ENCODE measurements at regions not wholly inside any gene's neighbourhood (a gene's known extent, or its start where the extent isn't known, plus 50 kb on each side); places are given as distances from the start of the nearest gene placed in this dataset.

DNA sequence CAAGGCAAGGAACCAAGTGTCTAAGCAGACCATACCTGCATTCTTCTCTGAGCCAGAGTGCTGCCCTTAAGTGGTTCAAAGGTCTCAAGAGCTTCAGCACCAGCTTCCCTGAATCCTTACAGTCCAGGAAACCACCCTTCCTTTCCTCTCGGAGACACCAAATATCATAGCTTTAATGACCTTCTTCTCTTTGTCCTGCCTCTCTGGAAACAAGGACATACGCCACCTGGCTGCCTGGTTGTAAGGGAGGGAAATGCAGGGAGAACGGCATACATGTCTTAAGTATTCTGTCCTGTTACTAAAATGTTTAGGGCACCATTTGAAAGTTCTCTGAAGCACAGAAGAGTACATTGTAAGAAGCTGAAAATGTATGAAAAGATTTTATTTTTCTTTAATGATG is 155.6 kb upstream of the ARRDC4 start:
- Mint-ChIP-seq H3K27ac (no peak overlapping the region), H3K4me3 (no peak overlapping the region), H3K9me3 (peaks cover 3% of the 10 kb centered on the region), H3K4me1 (no peaks in the 10 kb centered on the region), H3K27me3 (no peaks in the 10 kb centered on the region), H3K36me3 (no peaks in the 10 kb centered on the region)
- no peak for ATAC-seq

DNA sequence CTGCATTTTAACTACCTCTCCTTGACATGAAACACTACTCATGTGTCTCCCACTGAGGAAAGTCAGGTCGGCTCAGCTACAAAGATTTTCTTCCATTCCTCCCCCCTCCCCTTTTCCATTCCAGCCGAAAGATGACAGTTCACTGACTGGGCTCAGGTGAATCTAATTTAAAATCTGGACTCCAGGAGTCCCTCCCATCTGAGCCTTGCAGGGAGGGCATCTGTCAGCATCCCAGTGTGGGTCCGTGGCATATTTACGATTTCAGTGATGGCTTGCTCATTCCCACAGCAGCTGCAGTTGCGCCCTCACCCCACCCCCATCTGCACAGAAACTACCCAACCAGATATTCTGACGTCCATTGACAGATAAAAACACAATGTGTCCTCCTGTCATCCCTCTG is 153.7 kb upstream of the ARRDC4 start:
- H3K27ac Mint-ChIP-seq: no peak overlapping the region
- no peaks in the 10 kb centered on the region for H3K27me3 Mint-ChIP-seq

DNA sequence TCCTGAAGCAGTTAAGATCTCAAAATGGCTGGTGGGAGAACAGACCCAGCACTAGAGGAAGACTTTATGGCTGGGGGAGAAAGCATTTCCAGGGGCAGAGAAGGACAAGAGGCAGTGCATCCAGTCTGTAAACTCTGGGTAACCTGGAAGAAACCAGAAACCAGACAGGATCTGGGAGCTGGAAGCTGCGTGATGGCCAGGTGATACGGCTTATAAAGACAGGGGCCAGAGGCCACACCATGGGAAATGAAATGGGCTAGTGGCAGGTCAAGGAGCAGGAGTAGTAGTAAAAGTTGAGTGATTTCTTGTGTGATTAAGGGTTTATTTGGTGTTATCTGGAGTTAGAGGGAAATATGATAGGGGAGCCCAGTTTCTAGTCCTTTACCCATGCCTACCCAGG is 144.7 kb upstream of the ARRDC4 start:
- Mint-ChIP-seq H3K36me3 (no peaks in the 10 kb centered on the region), H3K4me3 (no peak overlapping the region), H3K27ac (no peak overlapping the region), H3K27me3 (no peaks in the 10 kb centered on the region), H3K9me3 (peaks cover 11% of the 10 kb centered on the region), H3K4me1 (no peaks in the 10 kb centered on the region)
- ATAC-seq: no peak

More for the DNA sequence above, 153.7 kb upstream of the ARRDC4 start:
- Mint-ChIP-seq H3K9me3 (peaks cover 12% of the 10 kb centered on the region), H3K36me3 (no peaks in the 10 kb centered on the region), H3K4me1 (no peaks in the 10 kb centered on the region), H3K4me3 (no peak overlapping the region)
- ATAC-seq: no peak

DNA sequence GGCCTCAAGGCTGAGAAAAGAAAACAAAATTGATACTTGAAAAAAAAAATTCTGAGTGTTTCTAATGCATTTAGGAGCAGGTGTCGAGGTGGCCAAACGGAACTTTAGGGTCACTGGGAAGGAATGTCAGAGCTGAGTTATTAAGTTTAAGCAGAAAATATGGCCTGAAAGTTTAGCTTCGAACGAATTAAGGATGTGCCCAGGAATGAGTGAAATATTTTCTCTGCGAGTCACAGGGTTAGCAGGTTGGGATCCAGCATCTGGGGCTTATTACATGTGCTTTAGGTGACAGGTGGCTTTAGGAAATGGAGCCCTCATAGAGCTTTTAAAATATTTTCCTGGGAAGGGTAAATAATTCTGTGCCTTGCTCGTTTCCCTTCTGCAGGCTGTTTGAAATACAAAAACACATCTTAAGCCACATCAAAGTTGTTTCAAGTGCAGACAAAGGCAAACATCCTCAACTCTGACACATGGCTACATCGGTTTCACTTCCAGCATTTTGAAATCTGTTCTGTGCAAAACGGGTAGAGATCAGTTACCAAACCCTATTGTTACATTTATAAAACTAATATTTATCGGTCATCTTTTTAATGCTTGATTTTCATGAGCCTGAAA is 143.1 kb upstream of the ARRDC4 start:
- H3K9me3 Mint-ChIP-seq: peaks cover 7% of the 10 kb centered on the region
- ATAC-seq: no peak
- H3K4me1 Mint-ChIP-seq: no peaks in the 10 kb centered on the region
- no peak overlapping the region for H3K27ac Mint-ChIP-seq
- no peaks in the 10 kb centered on the region for H3K36me3 Mint-ChIP-seq
- no peaks in the 10 kb centered on the region for H3K27me3 Mint-ChIP-seq
- no peak overlapping the region for H3K4me3 Mint-ChIP-seq

DNA sequence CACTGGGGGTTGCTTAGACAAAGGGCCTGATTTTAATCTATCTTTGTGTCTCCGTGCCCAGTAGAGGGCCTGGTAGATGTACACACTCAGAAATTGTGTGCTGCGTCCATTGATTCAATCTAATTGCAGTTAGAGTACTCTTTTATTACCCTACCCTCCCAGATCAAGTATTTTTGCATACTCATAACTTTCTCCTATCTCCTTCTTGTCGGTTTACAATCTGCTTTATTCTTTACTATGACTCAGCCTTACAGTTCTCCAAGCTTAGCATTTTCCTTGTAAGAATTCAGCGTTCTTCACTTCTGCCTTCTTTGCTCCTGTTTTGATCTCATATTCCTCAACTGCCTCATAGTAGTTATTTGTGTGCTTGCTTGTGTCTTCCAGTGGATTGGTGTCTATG is 124.5 kb upstream of the ARRDC4 start:
- Mint-ChIP-seq H3K4me3 (no peak overlapping the region), H3K9me3 (peaks cover 14% of the 10 kb centered on the region), H3K4me1 (no peaks in the 10 kb centered on the region), H3K27ac (no peak overlapping the region), H3K27me3 (no peaks in the 10 kb centered on the region), H3K36me3 (no peaks in the 10 kb centered on the region)
- ATAC-seq: no peak

DNA sequence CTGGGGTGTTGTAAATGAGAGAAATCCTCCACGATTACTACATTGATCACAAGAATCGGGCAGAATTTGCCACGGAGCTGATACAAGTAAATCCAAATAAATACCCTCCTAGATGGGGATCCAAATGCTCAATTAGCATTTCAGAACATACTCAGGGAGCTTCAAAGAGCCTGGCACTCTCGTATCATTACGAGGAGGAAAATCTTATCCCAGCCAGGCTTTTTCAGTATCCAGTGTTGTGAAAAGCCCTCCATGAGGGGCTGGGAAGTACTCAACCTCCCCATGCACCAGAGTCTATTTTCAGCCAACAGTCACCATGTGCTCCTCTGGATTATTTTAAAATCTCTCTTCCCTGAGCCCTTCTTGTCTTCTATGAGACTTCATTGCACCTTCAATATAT is 122.6 kb upstream of the ARRDC4 start:
- Mint-ChIP-seq H3K9me3 (peaks cover 8% of the 10 kb centered on the region), H3K27me3 (no peaks in the 10 kb centered on the region), H3K27ac (no peak overlapping the region), H3K4me1 (no peaks in the 10 kb centered on the region), H3K36me3 (no peaks in the 10 kb centered on the region), H3K4me3 (no peak overlapping the region)
- ATAC-seq: no peak

DNA sequence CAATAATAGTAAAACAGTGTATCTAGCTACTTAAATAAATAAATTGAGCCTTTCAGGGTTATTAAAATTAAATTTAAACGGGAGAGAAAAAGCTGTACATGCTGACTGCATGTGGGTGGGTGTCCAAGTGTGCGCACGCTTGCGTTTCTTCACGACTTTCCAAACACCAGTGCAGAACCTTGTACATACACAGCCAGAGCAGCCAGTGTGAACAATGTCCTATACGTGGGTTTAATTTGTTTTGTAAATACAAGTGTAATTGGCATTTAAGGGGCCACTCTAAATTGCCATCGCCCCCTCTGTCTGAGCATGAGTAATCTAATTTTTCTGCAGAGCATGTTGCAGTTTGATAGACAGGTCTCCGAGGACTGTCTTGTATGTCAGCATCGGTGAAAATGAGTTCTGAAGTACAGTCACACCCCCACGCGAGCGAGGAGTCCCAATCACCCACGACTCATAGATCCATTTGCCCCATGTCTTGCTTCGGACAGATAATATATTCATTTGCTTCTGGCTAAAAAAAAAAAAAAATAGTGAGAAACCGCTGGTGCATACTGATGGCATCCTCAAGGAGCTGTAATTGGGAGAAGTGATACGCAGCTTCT is 121.8 kb upstream of the ARRDC4 start:
- Mint-ChIP-seq H3K4me3 (no peak overlapping the region), H3K27me3 (no peaks in the 10 kb centered on the region), H3K4me1 (no peaks in the 10 kb centered on the region), H3K36me3 (no peaks in the 10 kb centered on the region), H3K9me3 (peaks cover 8% of the 10 kb centered on the region), H3K27ac (no peak overlapping the region)
- no peak for ATAC-seq

DNA sequence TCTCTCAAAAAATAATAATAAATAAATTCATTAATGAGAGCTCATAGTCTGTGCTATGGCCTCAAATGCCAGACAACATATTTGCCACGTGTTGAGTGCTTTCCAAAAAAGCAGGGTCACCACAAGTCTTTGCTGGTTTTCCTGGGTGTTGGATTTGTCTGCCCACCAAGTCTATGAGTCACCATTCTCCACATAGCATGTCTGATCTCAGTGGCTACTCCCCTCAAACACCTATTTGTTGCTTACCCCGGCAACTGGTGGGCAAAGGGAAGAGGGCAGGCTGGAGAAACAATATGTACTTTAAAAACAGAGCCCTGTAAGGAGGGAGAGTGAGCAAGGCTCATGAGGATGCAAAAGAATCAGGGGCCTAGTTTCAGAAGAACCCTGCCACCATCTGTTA is 120.0 kb upstream of the ARRDC4 start:
- no peak for ATAC-seq
- H3K27me3 Mint-ChIP-seq: no peaks in the 10 kb centered on the region
- no peaks in the 10 kb centered on the region for H3K4me1 Mint-ChIP-seq
- H3K36me3 Mint-ChIP-seq: no peaks in the 10 kb centered on the region
- no peak overlapping the region for H3K27ac Mint-ChIP-seq
- no peak overlapping the region for H3K4me3 Mint-ChIP-seq
- peaks cover 4% of the 10 kb centered on the region for H3K9me3 Mint-ChIP-seq

DNA sequence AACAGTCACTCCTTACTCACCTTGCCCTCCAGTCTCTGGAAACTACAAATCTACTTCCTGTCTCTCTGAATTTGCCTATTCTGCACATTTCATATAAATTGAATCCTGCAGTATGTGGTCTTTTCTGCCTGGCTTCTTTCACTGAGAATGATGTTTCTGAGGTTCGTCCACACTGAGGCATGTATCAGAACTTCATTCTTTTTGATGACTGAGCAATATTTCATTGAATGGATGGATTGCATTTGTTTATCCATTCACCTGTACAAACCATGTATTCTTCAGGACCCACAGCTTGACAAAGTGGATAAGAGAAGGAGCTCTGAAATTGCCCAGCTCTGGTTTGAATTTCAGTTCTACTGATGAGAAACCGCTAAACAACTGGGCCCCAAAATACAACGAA is 118.9 kb upstream of the ARRDC4 start:
- no peak overlapping the region for H3K27ac Mint-ChIP-seq
- no peaks in the 10 kb centered on the region for H3K4me1 Mint-ChIP-seq
- ATAC-seq: no peak

DNA sequence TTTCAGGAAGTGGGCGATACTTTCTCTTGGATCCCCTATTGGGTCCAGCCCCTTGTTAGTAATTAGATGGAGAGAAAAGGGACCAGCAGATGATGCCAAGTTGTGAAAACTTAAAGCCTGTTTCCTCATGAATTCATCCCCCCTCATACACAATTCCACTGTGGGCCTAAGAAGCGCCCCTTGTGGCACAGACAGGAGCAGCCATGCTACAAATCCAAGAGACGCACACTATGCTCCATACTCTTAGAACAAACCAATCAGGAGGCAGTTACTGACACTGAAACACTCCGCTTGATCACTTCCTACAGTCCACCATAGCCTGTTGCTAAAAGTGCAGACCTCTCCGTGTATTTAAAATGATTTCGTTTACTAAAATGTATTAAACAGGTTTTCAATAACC is 111.3 kb upstream of the ARRDC4 start:
- H3K27ac Mint-ChIP-seq: no peak overlapping the region
- no peak overlapping the region for H3K4me3 Mint-ChIP-seq
- peaks cover 5% of the 10 kb centered on the region for H3K9me3 Mint-ChIP-seq
- ATAC-seq: no peak
- no peaks in the 10 kb centered on the region for H3K4me1 Mint-ChIP-seq
- no peaks in the 10 kb centered on the region for H3K36me3 Mint-ChIP-seq
- H3K27me3 Mint-ChIP-seq: no peaks in the 10 kb centered on the region

More for the DNA sequence above, 118.9 kb upstream of the ARRDC4 start:
- H3K9me3 Mint-ChIP-seq: no peaks in the 10 kb centered on the region
- H3K27me3 Mint-ChIP-seq: no peaks in the 10 kb centered on the region
- no peak overlapping the region for H3K4me3 Mint-ChIP-seq
- H3K36me3 Mint-ChIP-seq: no peaks in the 10 kb centered on the region

DNA sequence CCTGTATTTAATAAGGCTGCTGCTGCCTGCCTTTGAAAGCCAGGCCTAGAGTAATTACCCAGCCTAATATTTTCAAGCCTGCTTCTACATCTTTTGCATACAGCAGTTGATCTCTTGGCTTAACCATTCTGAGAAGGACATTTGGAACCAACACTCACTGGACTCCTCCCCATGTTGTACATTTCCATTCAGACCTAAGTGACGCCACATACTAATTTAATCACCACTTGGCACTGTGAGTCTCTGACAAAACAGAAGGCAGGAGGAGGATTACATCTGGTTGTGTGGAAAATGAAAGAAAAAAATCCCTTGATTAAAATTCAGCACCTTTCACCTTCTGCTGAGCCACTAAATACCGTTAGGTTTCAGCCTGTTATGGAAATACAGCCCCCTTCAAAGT is 102.2 kb upstream of the ARRDC4 start:
- Mint-ChIP-seq H3K27me3 (no peaks in the 10 kb centered on the region), H3K36me3 (no peaks in the 10 kb centered on the region)
- ATAC-seq: no peak

DNA sequence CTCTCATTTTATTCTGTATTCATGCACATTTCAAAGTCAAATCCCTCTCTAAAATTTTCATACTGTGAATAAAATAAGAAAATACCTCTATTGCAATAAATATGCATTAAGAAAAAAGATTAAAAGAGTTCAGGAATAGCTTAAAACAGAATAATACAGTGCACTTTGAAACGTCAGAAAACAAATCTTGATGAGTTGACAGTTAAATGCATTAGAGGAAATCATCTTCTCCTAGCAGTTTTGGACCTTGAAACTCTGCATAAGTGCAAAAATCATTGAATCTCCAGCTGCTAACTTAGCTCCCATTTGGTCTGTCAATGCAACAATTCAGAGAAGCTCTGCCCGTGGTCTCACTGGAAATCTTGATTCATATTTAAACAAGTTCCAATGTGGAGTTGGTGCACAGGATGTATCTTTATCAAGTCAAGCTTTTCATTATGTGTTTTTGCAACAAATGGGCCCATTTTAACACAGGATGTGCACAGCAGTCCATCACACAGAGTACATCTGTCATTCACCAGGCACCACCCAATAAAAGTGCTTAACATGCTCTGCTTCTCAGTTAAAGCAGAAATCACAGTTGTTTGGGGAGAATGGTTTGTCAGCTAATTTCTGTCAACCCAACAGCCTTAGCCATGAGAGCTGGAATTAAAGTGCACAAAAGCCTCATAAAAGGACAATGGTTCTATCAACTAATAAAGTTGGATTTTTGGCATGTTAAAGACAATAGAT is 98.8 kb upstream of the ARRDC4 start:
- peaks cover 11% of the 10 kb centered on the region for H3K9me3 Mint-ChIP-seq
- no peak for ATAC-seq
- H3K27me3 Mint-ChIP-seq: no peaks in the 10 kb centered on the region
- H3K27ac Mint-ChIP-seq: no peak overlapping the region
- no peak overlapping the region for H3K4me3 Mint-ChIP-seq
- H3K36me3 Mint-ChIP-seq: no peaks in the 10 kb centered on the region
- H3K4me1 Mint-ChIP-seq: no peaks in the 10 kb centered on the region

More for the DNA sequence above, 102.2 kb upstream of the ARRDC4 start:
- H3K4me1 Mint-ChIP-seq: no peaks in the 10 kb centered on the region
- no peak overlapping the region for H3K27ac Mint-ChIP-seq
- H3K9me3 Mint-ChIP-seq: peaks cover 11% of the 10 kb centered on the region
- H3K4me3 Mint-ChIP-seq: no peak overlapping the region

DNA sequence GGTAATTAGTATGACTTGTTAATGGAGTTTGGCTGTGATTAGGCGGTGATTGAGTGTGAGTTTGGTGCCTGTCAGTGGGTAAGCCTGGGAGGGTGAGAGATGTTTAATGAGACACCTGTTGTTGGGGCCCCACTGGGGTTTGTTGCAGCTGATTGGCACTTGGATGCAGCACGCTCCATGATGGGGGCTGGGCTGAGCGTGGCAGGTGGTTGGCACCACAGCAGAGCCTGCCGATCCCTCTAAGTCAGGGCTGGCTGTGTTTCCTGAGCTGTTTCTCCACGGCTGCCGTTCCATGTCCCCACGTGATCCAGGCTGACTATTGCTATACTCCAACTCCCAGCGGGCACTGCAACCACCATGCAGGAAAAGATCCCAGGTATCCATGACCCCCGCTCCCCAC is 93.5 kb upstream of the ARRDC4 start:
- Mint-ChIP-seq H3K27ac (no peak overlapping the region), H3K36me3 (no peaks in the 10 kb centered on the region), H3K4me1 (no peaks in the 10 kb centered on the region), H3K4me3 (no peak overlapping the region), H3K27me3 (no peaks in the 10 kb centered on the region), H3K9me3 (peaks cover 5% of the 10 kb centered on the region)
- ATAC-seq: no peak

DNA sequence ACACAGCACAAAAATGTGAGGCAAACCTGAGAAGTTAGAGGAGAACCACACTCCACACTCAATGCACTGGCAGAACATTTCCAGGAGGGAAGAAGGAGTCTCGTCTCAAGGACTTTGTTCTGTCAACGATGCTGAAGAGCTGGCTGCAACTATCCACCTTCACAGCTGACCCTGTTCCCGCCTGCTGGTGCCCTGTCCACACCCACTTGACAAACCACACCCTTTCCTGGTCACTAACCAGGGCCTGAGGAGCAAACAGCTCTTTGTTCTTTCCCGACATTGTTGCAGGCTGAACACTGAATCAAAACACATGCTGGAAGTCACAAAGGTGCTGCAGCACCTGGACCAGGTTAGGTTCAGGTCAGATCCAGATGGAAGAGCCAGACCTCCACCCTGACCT is 92.6 kb upstream of the ARRDC4 start:
- no peaks in the 10 kb centered on the region for H3K36me3 Mint-ChIP-seq
- H3K4me1 Mint-ChIP-seq: no peaks in the 10 kb centered on the region
- no peaks in the 10 kb centered on the region for H3K27me3 Mint-ChIP-seq
- no peak overlapping the region for H3K27ac Mint-ChIP-seq
- no peak for ATAC-seq
- no peak overlapping the region for H3K4me3 Mint-ChIP-seq
- peaks cover 2% of the 10 kb centered on the region for H3K9me3 Mint-ChIP-seq

DNA sequence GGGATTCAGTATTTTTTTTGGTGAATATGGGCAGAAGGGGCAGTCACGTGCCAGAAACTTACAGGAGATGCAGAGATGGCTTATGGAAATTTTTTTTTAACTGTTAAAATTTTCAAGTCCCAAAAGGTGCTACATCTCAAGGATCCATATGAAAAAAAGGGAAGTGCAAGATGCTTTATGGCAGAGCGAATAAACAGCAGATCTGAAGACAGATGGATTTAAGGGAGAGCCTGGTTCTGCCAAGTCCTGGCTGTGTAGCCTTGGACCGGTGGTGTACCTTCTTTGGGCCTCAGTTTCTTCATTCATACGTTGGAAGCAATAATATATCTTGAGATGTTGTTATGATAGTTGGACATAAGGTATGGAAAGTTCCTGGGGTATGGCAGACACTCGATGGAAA is 91.5 kb upstream of the ARRDC4 start:
- no peak for ATAC-seq
- H3K27me3 Mint-ChIP-seq: no peaks in the 10 kb centered on the region
- no peak overlapping the region for H3K27ac Mint-ChIP-seq
- peaks cover 2% of the 10 kb centered on the region for H3K9me3 Mint-ChIP-seq
- no peaks in the 10 kb centered on the region for H3K36me3 Mint-ChIP-seq
- no peaks in the 10 kb centered on the region for H3K4me1 Mint-ChIP-seq
- H3K4me3 Mint-ChIP-seq: no peak overlapping the region

DNA sequence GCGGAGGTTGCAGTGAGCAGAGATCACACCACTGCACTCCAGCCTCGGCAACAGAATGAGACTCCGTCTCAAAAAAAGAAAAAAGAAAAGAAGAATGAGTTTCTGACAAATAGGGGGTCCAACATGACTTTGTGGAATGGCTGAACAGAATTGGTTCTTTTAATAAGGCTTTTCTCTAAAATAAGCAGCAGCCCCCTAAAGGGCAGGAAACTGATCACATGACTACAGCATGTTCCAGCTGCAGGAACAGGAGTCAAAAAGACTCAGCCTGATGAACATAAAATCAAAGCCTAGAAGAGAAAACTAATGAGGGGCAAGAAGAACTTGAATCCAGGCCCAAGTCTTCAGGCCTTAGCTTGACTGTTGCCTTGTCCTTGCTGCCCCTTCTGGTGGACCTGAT is 89.7 kb upstream of the ARRDC4 start:
- no peak overlapping the region for H3K4me3 Mint-ChIP-seq
- H3K4me1 Mint-ChIP-seq: no peaks in the 10 kb centered on the region
- H3K27me3 Mint-ChIP-seq: no peaks in the 10 kb centered on the region
- H3K9me3 Mint-ChIP-seq: peaks cover 2% of the 10 kb centered on the region
- no peak for ATAC-seq
- no peaks in the 10 kb centered on the region for H3K36me3 Mint-ChIP-seq
- no peak overlapping the region for H3K27ac Mint-ChIP-seq

Measured in stimulated activated memory B cell treated with anti-CD40 and anti-IgM and Interleukin-4, amounts not matched to agents 10 μg/mL and 1 μg/mL and 100 μg/mL, for 72 hours (primary cell).